Activated T-helper 17 cell treated with anti-CD3 and anti-CD28 coated beads, Interleukin-2, amount 50 U/mL, for 72 hours (primary cell): ENCODE measurements at regions not wholly inside any gene's neighbourhood (a gene's known extent, or its start where the extent isn't known, plus 50 kb on each side); places are given as distances from the start of the nearest gene placed in this dataset.

Experiments
- ATAC-seq: fragments of 150-1000 bp; cut with Tn5 transposase; replicated peaks from 2 replicates; pipeline ENCODE4 v1.10.0; 2021; ENCODE audit warnings: mild to moderate bottlenecking, moderate library complexity
- H3K27ac Mint-ChIP-seq: one replicate; pipeline ENCODE4 v1.8.0; 2022; ENCODE audit warnings: mixed read lengths
- H3K27me3 Mint-ChIP-seq: one replicate; pipeline ENCODE4 v1.8.0; 2022; ENCODE audit warnings: mixed read lengths
- H3K36me3 Mint-ChIP-seq: one replicate; pipeline ENCODE4 v1.8.0; 2022; ENCODE audit warnings: low read depth, mild to moderate bottlenecking, mixed read lengths
- H3K4me1 Mint-ChIP-seq: one replicate; pipeline ENCODE4 v1.8.0; 2022; ENCODE audit warnings: mixed read lengths
- H3K4me3 Mint-ChIP-seq: one replicate; pipeline ENCODE4 v1.8.0; 2022; ENCODE audit warnings: mild to moderate bottlenecking, mixed read lengths
- H3K9me3 Mint-ChIP-seq: one replicate; pipeline ENCODE4 v1.8.0; 2022; ENCODE audit warnings: mixed read lengths

DNA sequence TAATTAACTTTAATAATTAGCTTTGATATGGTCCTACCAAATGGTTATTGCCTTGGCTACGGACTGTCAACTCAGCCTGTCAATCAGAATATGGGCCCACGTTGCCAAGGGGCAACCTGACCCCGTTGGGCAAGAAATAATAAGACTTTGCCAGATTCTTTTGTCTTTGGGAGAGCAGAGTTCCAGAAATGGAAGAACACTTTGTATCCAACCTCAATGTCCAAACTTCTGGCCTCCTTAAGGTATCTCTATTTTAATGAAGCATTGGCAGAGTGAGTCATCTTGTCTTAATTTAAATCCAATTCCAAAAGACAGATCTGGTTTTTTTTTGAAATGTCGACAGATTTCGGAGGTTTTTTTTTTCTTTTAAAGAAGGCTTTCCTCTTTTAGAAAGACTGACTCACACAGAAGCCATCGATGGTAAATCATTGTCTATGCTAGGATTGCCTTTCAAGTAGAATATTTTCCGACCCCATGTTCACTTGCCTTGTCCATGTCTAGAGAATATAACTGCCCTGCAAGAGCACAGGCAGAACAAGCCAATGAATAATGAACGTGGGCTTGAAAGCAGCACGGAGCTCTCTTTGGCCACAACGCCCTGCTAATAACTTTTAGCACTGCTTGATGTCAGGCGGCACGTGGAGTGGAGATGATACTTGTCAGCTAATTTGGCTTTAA lies 190.3 kb upstream of the GATB start:
- Mint-ChIP-seq H3K27ac (no peak overlapping the region), H3K27me3 (no peaks in the 10 kb centered on the region), H3K4me1 (no peaks in the 10 kb centered on the region), H3K36me3 (no peaks in the 10 kb centered on the region), H3K9me3 (peaks cover 13% of the 10 kb centered on the region), H3K4me3 (no peak overlapping the region)
- no peak for ATAC-seq

GRCh38 chr4:151948351-151949016 lies 187.7 kb upstream of the GATB start:
- no peaks in the 10 kb centered on the region for H3K36me3 Mint-ChIP-seq
- no peaks in the 10 kb centered on the region for H3K4me1 Mint-ChIP-seq
- H3K27me3 Mint-ChIP-seq, result no peaks in the 10 kb centered on the region
- peaks cover 21% of the 10 kb centered on the region for H3K9me3 Mint-ChIP-seq
- ATAC-seq, result no peak
- no peak overlapping the region for H3K4me3 Mint-ChIP-seq
- no peak overlapping the region for H3K27ac Mint-ChIP-seq

DNA sequence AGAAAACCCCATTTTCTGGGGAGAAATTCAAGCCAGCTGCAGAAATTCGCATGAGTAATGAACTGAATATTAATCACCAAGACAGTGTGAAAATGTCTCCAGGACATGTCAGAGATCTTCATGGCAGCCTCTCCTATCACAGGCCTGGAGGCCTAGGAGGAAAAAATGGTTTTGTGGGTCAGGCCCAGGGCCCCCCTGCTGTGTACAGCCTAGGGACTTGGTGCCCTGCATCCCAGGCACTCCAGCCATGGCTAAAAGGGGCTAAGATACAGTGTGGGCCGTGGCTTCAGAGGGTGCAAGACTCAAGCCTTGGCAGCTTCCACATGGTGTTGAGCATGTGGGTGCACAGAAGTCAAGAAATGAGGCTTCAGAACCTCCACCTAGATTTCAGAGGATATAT lies 185.9 kb upstream of the GATB start:
- no peak for ATAC-seq
- no peak overlapping the region for H3K4me3 Mint-ChIP-seq
- no peaks in the 10 kb centered on the region for H3K36me3 Mint-ChIP-seq
- no peaks in the 10 kb centered on the region for H3K27me3 Mint-ChIP-seq
- H3K27ac Mint-ChIP-seq, result no peak overlapping the region
- H3K4me1 Mint-ChIP-seq, result no peaks in the 10 kb centered on the region
- H3K9me3 Mint-ChIP-seq, result peaks cover 26% of the 10 kb centered on the region

DNA sequence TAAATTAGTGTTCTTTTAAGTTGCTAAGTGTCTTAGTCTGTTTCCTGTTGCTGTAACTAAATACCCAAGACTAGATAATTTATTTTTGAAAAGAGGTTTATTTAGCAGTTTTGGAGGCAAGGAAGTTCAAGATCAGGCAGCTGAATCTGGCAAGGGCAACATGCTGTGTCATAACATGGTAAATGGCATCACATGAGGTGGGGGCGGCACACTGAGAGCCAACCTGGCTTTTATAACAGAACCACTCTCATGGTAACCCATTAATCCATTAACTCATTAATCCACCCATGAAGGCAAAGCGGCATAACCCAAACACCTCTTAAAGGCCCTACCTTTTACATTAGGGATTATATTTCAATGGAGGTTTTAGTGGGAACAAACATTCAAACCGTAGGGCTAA lies 182.2 kb upstream of the GATB start:
- Mint-ChIP-seq H3K36me3 (no peaks in the 10 kb centered on the region), H3K27me3 (no peaks in the 10 kb centered on the region)

DNA sequence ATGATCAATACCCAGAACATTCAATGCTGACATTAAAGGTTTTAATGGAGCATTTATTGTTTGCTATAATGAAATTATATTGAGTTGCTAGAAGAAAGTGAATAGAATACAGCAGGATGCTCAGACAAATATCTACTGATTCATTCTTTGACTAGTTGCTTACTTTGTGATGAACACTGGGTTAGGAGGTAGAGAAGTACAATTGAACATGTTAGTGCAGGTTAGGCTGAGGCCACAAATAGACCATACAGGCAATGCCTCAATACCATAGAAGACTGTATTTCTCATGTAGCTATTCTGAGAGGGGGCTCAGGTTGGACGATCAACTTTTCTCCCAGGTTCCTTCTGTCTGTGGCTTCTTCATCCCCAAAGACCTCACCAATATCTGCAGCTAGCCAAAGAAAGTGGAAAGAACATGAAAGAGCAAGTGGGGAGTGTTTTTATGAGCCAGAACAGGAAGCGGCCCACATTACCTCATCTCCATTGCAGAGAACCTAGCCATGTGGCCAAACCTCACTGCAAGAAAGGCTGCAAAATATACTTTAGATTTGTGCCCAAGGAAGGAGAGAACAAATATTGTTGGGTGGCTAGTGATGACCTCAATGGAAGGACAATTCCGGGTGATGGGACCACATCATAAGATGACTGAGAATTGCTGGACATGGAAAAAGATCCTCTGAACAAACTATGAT lies 180.3 kb upstream of the GATB start:
- H3K27ac Mint-ChIP-seq, result no peak overlapping the region
- peaks cover 16% of the 10 kb centered on the region for H3K9me3 Mint-ChIP-seq
- H3K4me1 Mint-ChIP-seq, result peaks cover 10% of the 10 kb centered on the region
- ATAC-seq, result peak; percentile 31
- H3K27me3 Mint-ChIP-seq, result no peaks in the 10 kb centered on the region
- H3K36me3 Mint-ChIP-seq, result no peaks in the 10 kb centered on the region
- no peak overlapping the region for H3K4me3 Mint-ChIP-seq

More for the DNA sequence above, 182.2 kb upstream of the GATB start:
- no peak for ATAC-seq
- Mint-ChIP-seq H3K4me3 (no peak overlapping the region), H3K4me1 (peaks cover 10% of the 10 kb centered on the region), H3K27ac (no peak overlapping the region), H3K9me3 (peaks cover 27% of the 10 kb centered on the region)

GRCh38 chr4:151940291-151940690 lies 179.5 kb upstream of the GATB start:
- ATAC-seq, result no peak
- H3K27me3 Mint-ChIP-seq, result no peaks in the 10 kb centered on the region
- H3K4me3 Mint-ChIP-seq, result no peak overlapping the region
- H3K27ac Mint-ChIP-seq, result no peak overlapping the region
- H3K9me3 Mint-ChIP-seq, result peaks cover 14% of the 10 kb centered on the region
- H3K4me1 Mint-ChIP-seq, result peaks cover 10% of the 10 kb centered on the region
- H3K36me3 Mint-ChIP-seq, result no peaks in the 10 kb centered on the region

DNA sequence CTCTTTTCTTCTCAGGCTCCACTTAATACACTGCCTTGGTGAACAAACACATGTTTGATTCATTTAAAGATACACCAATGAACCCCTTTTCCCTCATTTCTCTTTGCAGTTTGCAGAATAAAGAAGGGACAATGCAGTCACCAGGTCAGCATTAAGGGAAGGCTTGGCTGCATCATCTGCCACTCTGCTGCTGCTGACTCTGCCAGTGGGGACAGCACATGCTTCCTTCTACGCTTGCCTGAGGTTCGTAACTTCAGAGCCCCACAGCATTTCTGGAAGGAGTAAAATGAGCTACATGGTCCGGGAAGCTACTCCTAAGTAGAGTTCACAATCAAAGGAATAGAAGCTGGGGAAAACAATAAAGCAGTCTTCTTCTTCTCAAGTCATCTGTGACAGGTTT lies 178.9 kb upstream of the GATB start:
- H3K9me3 Mint-ChIP-seq, result peaks cover 10% of the 10 kb centered on the region
- H3K36me3 Mint-ChIP-seq, result no peaks in the 10 kb centered on the region
- H3K4me3 Mint-ChIP-seq, result no peak overlapping the region
- H3K27me3 Mint-ChIP-seq, result no peaks in the 10 kb centered on the region
- no peak for ATAC-seq
- H3K4me1 Mint-ChIP-seq, result peaks cover 10% of the 10 kb centered on the region
- no peak overlapping the region for H3K27ac Mint-ChIP-seq

- no peak for ATAC-seq
- Mint-ChIP-seq H3K4me3 (no peak overlapping the region), H3K27me3 (no peaks in the 10 kb centered on the region), H3K9me3 (no peaks in the 10 kb centered on the region), H3K36me3 (no peaks in the 10 kb centered on the region), H3K27ac (no peak overlapping the region), H3K4me1 (peaks cover 2% of the 10 kb centered on the region)
Measured at GRCh38 chr4:151935411-151935810, 174.6 kb upstream of the GATB start.

- H3K27ac Mint-ChIP-seq, result no peak overlapping the region
- no peak overlapping the region for H3K4me3 Mint-ChIP-seq
- no peaks in the 10 kb centered on the region for H3K4me1 Mint-ChIP-seq
- H3K9me3 Mint-ChIP-seq, result no peaks in the 10 kb centered on the region
- H3K27me3 Mint-ChIP-seq, result no peaks in the 10 kb centered on the region
- ATAC-seq, result no peak
- H3K36me3 Mint-ChIP-seq, result no peaks in the 10 kb centered on the region
Measured at GRCh38 chr4:151934766-151935165, 174.0 kb upstream of the GATB start.

DNA sequence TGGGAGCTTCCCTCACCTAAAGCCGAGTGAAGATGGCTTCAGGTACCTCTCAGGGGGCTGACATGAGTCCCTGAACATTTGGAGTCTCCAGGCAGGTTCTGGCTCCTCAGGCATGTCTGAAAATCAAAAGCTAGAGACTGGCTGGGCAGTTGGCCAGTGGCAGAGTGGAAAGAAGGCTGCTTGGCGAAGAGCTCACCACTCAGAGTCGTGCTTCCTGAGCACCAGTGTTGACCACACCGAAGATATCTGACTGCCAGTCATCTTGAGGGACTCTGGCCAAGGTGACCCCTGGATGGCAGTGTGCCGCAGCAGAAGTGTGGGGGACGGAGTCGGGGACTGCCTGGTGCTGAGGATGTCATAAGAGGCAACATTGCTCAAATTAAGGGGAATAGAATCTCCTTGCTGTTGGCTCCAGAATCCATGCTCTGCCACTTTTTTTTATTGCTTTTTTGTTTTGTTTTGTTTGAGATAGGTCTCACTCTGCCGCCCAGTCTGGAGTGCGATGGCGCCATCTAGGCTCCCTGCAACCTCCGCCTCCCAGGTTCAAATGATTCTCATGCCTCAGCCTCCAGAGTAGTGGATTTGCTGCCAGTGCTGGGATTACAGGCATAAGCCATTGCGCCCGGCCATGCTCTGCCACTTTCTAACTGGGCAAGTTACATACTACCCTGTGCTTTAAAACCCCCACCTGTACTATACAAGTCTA lies 172.5 kb upstream of the GATB start:
- Mint-ChIP-seq H3K27me3 (no peaks in the 10 kb centered on the region), H3K4me1 (no peaks in the 10 kb centered on the region), H3K27ac (no peak overlapping the region), H3K36me3 (no peaks in the 10 kb centered on the region), H3K4me3 (no peak overlapping the region), H3K9me3 (no peaks in the 10 kb centered on the region)
- ATAC-seq, result no peak

GRCh38 chr4:151931563-151931962 lies 170.8 kb upstream of the GATB start:
- Mint-ChIP-seq H3K36me3 (no peaks in the 10 kb centered on the region), H3K9me3 (no peaks in the 10 kb centered on the region), H3K4me3 (no peak overlapping the region), H3K27ac (no peak overlapping the region), H3K27me3 (no peaks in the 10 kb centered on the region), H3K4me1 (no peaks in the 10 kb centered on the region)
- ATAC-seq, result no peak

DNA sequence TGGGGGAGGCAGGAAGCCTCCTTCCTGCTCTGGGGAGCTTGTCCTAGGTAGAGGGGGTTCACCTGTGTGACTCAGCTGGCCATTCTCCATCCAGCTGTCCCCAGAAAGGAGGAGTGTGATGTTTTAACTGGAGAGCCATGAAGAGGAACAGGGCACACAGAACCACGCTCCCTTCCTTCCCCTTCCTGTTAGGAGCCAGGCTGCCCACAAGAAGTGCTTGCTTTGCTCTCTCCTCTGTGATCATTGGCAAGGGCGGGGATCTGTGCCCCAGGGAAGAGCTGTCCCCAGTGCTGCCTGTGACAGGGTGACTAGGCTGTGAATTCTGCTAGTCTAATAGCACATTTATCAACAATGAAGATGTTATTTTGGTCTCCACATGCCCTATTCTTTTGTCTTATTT lies 169.6 kb upstream of the GATB start:
- H3K9me3 Mint-ChIP-seq, result peaks cover 4% of the 10 kb centered on the region
- no peaks in the 10 kb centered on the region for H3K27me3 Mint-ChIP-seq
- ATAC-seq, result no peak
- no peak overlapping the region for H3K4me3 Mint-ChIP-seq
- no peaks in the 10 kb centered on the region for H3K36me3 Mint-ChIP-seq
- no peaks in the 10 kb centered on the region for H3K4me1 Mint-ChIP-seq
- H3K27ac Mint-ChIP-seq, result no peak overlapping the region

GRCh38 chr4:151928112-151928511 lies 167.3 kb upstream of the GATB start:
- H3K27ac Mint-ChIP-seq, result no peak overlapping the region
- ATAC-seq, result no peak
- H3K9me3 Mint-ChIP-seq, result peaks cover 4% of the 10 kb centered on the region
- no peaks in the 10 kb centered on the region for H3K27me3 Mint-ChIP-seq
- H3K4me3 Mint-ChIP-seq, result no peak overlapping the region
- no peaks in the 10 kb centered on the region for H3K36me3 Mint-ChIP-seq
- H3K4me1 Mint-ChIP-seq, result no peaks in the 10 kb centered on the region

GRCh38 chr4:151922811-151923210 lies 162.0 kb upstream of the GATB start:
- H3K4me1 Mint-ChIP-seq, result peaks cover 5% of the 10 kb centered on the region
- no peak overlapping the region for H3K4me3 Mint-ChIP-seq
- no peaks in the 10 kb centered on the region for H3K27me3 Mint-ChIP-seq

More at GRCh38 chr4:151922811-151923210, 162.0 kb upstream of the GATB start:
- peak; percentile 53 for ATAC-seq
- H3K27ac Mint-ChIP-seq, result no peak overlapping the region
- peaks cover 4% of the 10 kb centered on the region for H3K9me3 Mint-ChIP-seq
- H3K36me3 Mint-ChIP-seq, result no peaks in the 10 kb centered on the region
